NCI-H524 treated with DMSO at 0.1 percent for 48 hours (cell line): ENCODE measurements at regions not wholly inside any gene's neighbourhood (a gene's known extent, or its start where the extent isn't known, plus 50 kb on each side); places are given as distances from the start of the nearest gene placed in this dataset.
A peak's percentile ranks its signal among the peaks of the same experiment; 100 is the strongest.

ENCODE experiments used
- DNase-seq: peaks from one replicate; lab custom pipeline; 2025; lab: John Stamatoyannopoulos, UW

GRCh38 chr1:244157731-244158438 lies 106.8 kb downstream of the ZBTB18 start:
- DNase-seq = no peak

DNA sequence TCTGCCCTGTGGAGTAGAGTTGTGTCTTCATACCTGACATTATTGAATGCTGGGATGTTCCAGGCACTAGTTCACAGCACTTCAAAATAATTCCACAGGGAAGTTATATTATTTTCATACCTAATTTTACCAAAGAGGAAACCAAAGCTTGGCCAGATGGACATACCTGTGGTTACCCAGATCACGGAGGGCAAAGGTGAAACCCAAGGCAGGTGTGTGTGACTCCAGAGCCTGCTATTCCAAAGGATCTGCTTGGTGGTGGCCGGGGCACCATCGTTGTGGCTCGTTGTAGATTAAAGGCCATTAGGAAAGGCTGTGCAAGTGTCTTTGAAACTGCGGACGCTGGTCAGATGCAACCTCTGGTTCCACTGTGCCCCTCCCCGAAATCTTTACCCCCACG lies 108.6 kb downstream of the ZBTB18 start:
- no peak for DNase-seq

GRCh38 chr1:244160455-244161235 lies 109.6 kb downstream of the ZBTB18 start:
- no peak for DNase-seq

- no peak for DNase-seq
Measured at GRCh38 chr1:244161236-244161510, 110.1 kb downstream of the ZBTB18 start.

GRCh38 chr1:244162786-244163530 lies 111.9 kb downstream of the ZBTB18 start:
- DNase-seq = no peak

DNA sequence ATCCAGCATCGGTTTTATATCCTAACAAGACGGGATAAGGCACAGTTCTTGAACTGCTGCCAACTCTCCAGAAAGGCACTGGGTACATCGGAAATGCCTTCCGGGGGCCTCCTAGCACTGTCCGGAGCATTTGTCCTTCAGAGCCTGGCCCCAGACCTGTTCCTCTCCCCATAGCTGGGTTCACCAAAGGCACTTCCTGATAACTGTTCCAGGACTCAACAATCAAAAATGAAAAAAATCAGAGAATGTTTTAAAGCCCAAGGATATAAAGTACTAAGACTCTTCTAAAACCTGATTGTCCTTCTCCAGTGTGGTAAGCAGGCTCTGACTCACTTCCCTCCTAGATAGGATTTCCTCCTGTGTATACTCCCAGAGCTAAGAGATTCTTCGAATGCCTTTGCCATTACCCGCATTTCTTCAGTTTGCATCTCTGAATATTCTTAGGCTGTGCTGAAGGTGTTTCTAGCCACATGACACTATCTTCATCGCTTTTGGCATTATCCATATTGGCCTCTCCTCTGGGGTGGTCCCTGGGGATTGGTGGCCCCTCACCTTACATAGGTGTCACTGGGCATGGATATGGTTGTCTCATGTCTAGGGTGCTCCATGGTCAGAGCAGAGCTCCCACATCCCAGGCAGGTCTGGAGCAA lies 112.9 kb downstream of the ZBTB18 start:
- no peak for DNase-seq

- peak; percentile 41 for DNase-seq
Measured at GRCh38 chr1:244164511-244164890, 113.4 kb downstream of the ZBTB18 start.

GRCh38 chr1:244165021-244165420 lies 113.9 kb downstream of the ZBTB18 start:
- DNase-seq = no peak

DNA sequence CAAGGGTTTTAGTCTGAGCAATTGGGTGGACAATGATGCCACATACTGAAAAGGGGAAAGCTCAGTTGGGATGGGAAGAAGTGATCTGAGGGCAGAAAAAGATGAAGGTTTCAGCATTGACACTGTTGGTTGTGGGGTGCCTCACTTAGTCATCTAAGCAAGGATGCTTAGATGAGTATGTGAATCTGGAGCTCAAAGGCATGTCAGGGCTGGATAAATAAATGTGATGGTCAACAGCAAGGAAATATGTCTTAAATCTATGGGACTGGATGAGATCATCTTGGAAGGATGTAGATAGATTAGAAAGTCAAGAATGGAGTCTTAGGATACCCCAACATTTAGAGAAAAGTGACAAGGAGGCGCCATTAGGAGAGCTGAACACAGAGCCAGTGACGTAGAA lies 114.6 kb downstream of the ZBTB18 start:
- DNase-seq = no peak

GRCh38 chr1:244171241-244171985 lies 120.3 kb downstream of the ZBTB18 start:
- DNase-seq = no peak

- DNase-seq = no peak
Measured at GRCh38 chr1:244173240-244173639, 122.2 kb downstream of the ZBTB18 start.

GRCh38 chr1:244173769-244174168 lies 122.7 kb downstream of the ZBTB18 start:
- DNase-seq = no peak

DNA sequence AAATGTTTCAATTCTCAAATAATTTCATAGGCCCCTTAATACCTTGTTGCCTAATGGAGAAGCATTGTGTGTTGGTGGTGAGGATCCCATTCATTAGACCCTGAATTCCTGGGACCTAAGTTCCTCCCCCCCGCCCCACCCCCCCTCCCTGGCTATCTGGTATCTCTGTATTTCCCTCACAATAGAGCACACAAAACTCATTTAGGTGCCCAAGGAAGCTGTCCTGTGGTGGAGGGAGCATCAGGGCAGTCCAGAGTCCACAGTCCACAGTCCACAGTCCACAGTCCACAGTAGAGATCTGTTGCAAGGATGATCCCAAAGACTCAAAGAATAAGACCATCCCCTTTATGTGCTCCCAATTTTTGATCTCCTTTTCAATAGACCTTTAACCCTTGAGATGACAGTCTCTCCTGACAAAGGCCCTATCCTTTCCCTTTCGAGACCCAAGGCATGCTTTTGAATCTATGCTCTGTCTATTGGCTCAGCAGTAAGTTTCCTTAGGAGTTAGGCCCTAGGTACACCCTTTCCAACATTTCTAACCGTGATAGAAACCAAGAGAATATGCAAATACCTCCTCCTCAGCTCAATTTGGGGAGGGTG lies 123.9 kb downstream of the ZBTB18 start:
- no peak for DNase-seq

GRCh38 chr1:244176201-244176600 lies 125.1 kb downstream of the ZBTB18 start:
- DNase-seq = no peak

DNA sequence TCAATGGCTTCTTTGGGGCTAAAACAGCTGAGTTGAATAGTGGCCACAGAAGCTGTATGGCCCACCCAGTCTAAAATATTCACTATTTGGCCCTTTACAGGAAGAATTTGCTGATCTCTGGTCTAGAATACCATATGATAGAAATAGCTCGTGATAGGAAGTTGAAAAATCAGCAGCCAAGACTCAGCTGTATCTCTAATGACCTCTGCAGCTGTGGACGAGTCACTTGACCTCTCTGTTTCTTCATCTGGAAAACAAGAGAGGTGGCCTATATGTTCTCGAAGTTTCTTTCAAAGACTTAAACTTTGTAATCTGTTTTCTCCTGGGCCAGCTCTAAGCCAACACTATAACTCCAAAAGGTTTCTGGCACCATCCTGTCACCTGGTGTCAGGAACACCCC lies 129.2 kb downstream of the ZBTB18 start:
- DNase-seq = no peak

DNA sequence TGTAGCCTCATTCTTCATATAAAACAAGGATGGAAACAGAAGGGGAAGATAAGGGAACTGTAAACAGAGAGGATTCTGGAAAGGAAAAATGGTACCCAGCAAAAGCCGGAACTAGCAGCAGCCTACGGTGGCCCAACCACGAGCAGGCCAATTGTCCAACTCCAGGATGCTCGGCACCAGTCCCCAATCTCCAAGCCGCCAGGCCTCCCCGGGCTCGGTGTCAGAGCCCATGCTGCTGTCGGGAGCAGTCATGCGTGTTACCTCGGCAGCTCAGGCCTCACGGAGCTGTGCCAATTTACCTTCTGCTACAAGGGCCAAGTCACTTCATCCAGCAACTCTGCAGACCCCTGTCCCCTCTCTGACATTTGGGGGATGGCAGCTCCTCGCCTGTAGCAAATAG lies 130.8 kb downstream of the ZBTB18 start:
- DNase-seq = no peak

DNA sequence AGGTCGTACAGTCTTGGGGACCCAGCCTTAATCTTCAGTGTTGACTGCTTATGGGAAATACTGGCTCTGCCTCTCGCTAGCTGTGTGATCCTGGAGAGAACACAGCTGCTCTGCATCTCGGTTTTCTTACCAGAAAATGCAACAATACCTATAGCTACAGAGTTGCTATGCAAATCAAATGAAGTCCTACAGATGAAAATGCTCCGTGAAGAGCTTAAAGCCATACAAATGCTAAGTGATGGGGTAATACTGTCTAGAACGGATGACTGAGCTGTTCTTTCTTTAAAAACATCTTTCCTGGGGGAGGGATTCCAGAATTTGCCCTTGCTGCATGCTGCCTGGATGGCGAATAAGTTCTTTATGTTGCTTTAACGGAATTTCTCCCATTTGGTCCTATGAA lies 132.0 kb downstream of the ZBTB18 start:
- DNase-seq = no peak

DNA sequence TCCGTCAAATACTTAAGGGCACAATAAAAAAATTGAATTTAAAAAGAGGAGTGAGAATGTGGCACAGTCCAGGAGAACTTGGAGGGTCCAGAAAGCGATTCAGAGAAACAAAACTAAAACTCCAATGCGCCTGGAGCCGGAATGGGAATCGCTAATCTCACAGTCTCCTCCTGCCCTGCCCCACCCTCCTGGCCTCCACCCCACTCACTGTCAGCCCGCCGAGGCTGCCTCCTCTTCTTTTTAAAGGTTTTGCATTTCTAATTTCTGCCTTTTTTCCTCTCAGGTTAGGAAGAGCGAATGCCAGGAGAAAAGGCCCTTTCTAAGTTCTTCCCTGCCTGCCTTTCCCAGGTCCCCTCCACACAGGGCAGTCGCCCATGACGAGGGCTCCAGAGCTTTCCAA lies 135.3 kb downstream of the ZBTB18 start:
- no peak for DNase-seq

DNA sequence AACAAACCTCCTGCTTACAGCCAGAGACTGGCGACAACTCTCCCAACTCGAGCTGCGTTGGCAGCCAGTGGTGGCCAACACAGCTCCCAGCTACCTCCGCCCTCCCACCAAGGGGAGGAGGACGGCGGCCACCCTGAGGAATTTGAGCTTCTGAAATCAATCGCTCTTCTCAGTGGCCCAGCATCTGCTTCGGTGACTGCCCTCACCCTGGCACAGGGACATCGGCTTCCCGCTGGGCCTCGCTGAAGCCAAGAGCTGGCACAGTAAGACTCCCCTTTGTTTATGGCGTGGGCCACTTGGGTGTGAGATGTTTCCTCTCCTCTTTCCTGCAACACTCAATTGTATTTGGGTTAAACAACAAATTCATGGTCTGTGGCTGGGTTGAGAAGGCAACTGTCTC lies 136.2 kb downstream of the ZBTB18 start:
- DNase-seq = no peak

DNA sequence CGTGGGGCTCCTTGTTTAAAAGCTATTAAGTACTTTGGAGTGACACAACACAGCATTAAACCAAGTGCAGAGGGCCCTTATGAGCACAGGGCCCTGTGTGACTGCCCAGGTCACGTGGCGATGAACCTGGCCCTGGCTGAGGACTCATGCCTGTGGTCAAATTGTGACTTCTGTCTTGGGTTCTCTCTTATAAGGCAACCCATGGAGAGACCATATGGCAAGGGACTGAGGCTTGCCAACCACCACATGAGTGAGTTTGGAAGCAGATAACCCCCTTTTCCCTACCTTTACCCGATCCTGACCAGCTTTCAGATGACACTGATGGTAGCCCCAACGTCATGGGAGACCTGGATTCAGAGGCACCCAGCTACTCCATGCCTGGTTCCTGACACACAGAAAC lies 140.5 kb downstream of the ZBTB18 start:
- no peak for DNase-seq

GRCh38 chr1:244192325-244192724 lies 141.2 kb downstream of the ZBTB18 start:
- DNase-seq = no peak
